HG02943 (cell line): ENCODE measurements at regions not wholly inside any gene's neighbourhood (a gene's known extent, or its start where the extent isn't known, plus 50 kb on each side); places are given as distances from the start of the nearest gene placed in this dataset.
"Not testable (repeated sequence)": the region's sequence is repeated elsewhere in the genome, so short reads cannot be mapped to it uniquely, and the experiment has no call there.

Experiments used
- ATAC-seq: cut with Tn5 transposase; IDR thresholded peaks from one replicate; pipeline ENCODE4 v1.9.1; 2021; ENCODE audit warnings: mild to moderate bottlenecking, low read depth, moderate library complexity; ENCODE audit not compliant: unreplicated experiment

GRCh38 chr1:228887960-228888359, 152.7 kb downstream of the RHOU start:
- ATAC-seq, result no peak

GRCh38 chr1:228889289-228889688, 154.0 kb downstream of the RHOU start:
- ATAC-seq, result no peak

GRCh38 chr1:228891272-228892034, 156.2 kb downstream of the RHOU start:
- ATAC-seq, result no peak

- not testable (repeated sequence) for ATAC-seq
These were observed 156.9 kb downstream of the RHOU start for GRCh38 chr1:228892200-228892599.

- ATAC-seq, result no peak
These were observed 159.2 kb downstream of the RHOU start for GRCh38 chr1:228894442-228894989.

- ATAC-seq, result no peak
These were observed 162.6 kb downstream of the RHOU start for GRCh38 chr1:228897901-228898300.

GRCh38 chr1:228898582-228898992, 163.3 kb downstream of the RHOU start:
- no peak for ATAC-seq

GRCh38 chr1:228899421-228899956, 164.2 kb downstream of the RHOU start:
- ATAC-seq, result no peak

GRCh38 chr1:228900099-228900885, 165.0 kb downstream of the RHOU start:
- ATAC-seq, result no peak

GRCh38 chr1:228900886-228901392, 165.7 kb downstream of the RHOU start:
- ATAC-seq, result no peak

GRCh38 chr1:228901936-228902681, 166.8 kb downstream of the RHOU start:
- ATAC-seq, result no peak

GRCh38 chr1:228902781-228903433, 167.6 kb downstream of the RHOU start:
- ATAC-seq, result no peak

GRCh38 chr1:228903434-228904071, 168.3 kb downstream of the RHOU start:
- no peak for ATAC-seq

- no peak for ATAC-seq
These were observed 168.9 kb downstream of the RHOU start for GRCh38 chr1:228904222-228904621.

- no peak for ATAC-seq
These were observed 170.4 kb downstream of the RHOU start for GRCh38 chr1:228905701-228906101.

GRCh38 chr1:228906223-228906860, 171.1 kb downstream of the RHOU start:
- ATAC-seq, result no peak

GRCh38 chr1:228911225-228912210, 176.2 kb downstream of the RHOU start:
- ATAC-seq, result no peak
